Prostate gland (tissue), 2 donors: ENCODE measurements at regions not wholly inside any gene's neighbourhood (a gene's known extent, or its start where the extent isn't known, plus 50 kb on each side); places are given as distances from the start of the nearest gene placed in this dataset.

ENCODE experiments used
- CTCF ChIP-seq, 4 experiments: fragments of 200-600 bp in 2 of 4; fragments of 450-650 bp in 2 of 4; sonication (generic) in 2 of 4; IDR thresholded peaks; 1 replicate in 3 of 4; 2 replicates in 1 of 4; pipeline ENCODE4 v1.5.1; 2016 to 2019; ENCODE audit warnings: antibody characterized with exemption in 4 of 4, mild to moderate bottlenecking in 2 of 4, moderate library complexity in 2 of 4
- POLR2A ChIP-seq: fragments of 450-650 bp; IDR thresholded peaks from one replicate; pipeline ENCODE4 v1.6.1; 2016; ENCODE audit warnings: antibody characterized with exemption, mild to moderate bottlenecking

GRCh38 chr11:130612291-130612851 is 163.9 kb downstream of the ADAMTS15 start:
- no peak for TF ChIP-seq POLR2A
- TF ChIP-seq CTCF (IDR thresholded peaks at IDR 0.05): no peak
